Activated B cell treated with CpG ODN at 0.5 μM for 24 hours (primary cell): ENCODE measurements at regions not wholly inside any gene's neighbourhood (a gene's known extent, or its start where the extent isn't known, plus 50 kb on each side); places are given as distances from the start of the nearest gene placed in this dataset.

Source experiments
- ATAC-seq: fragments of 200-7000 bp; cut with Tn5 transposase; one replicate; pipeline ENCODE4 v1.10.0; 2021; ENCODE audit warnings: low read depth, mild to moderate bottlenecking, moderate library complexity
- CTCF ChIA-PET: fragments of 350-600 bp; sonication (Branson Sonifier 250); formaldehyde crosslinking; loops from one replicate; lab custom pipeline; 2021; ENCODE audit warnings: antibody characterized with exemption; lab: Charles Lee
- POLR2A ChIA-PET: fragments of 350-600 bp; sonication (Branson Sonifier 250); formaldehyde crosslinking; loops from one replicate; lab custom pipeline; 2021; ENCODE audit warnings: antibody characterized with exemption; lab: Charles Lee
- DNase-seq: peaks from one replicate; pipeline ENCODE4 v3.0.0; 2022
- H3K27ac Mint-ChIP-seq: one replicate; pipeline ENCODE4 v1.8.0; 2020; ENCODE audit warnings: mixed read lengths
- H3K27me3 Mint-ChIP-seq: one replicate; pipeline ENCODE4 v1.8.0; 2021; ENCODE audit warnings: mixed read lengths
- H3K36me3 Mint-ChIP-seq: one replicate; pipeline ENCODE4 v1.8.0; 2021; ENCODE audit warnings: low read depth, mixed read lengths
- H3K4me1 Mint-ChIP-seq: one replicate; pipeline ENCODE4 v1.8.0; 2021; ENCODE audit warnings: mixed read lengths
- H3K4me3 Mint-ChIP-seq: one replicate; pipeline ENCODE4 v1.8.0; 2020; ENCODE audit warnings: mild to moderate bottlenecking, mixed read lengths
- H3K9me3 Mint-ChIP-seq: one replicate; pipeline ENCODE4 v1.8.0; 2020; ENCODE audit warnings: mixed read lengths
- CTCF ChIP-seq: fragments of 200-600 bp; IDR thresholded peaks from one replicate; pipeline ENCODE4 v1.8.0; 2022; ENCODE audit warnings: antibody characterized with exemption, mild to moderate bottlenecking
- intact Hi-C: fragments of 100-400 bp; cut with micrococcal nuclease; formaldehyde crosslinking; loops from one replicate; pipeline ENCODE4 v1.15.1; 2024

- no peak overlapping the region for H3K4me3 Mint-ChIP-seq
- DNase-seq (no peak), ATAC-seq (no peak)
- H3K36me3 Mint-ChIP-seq: no peaks in the 10 kb centered on the region
- peaks cover 2% of the 10 kb centered on the region for H3K4me1 Mint-ChIP-seq
- H3K27me3 Mint-ChIP-seq: no peaks in the 10 kb centered on the region
- POLR2A ChIA-PET: interaction anchor here (1.3 kb wide), 1 partner anchor 191 kb away, joined by 3 read pairs; no protein-coding TSS in a partner anchor
- no peak overlapping the region for H3K27ac Mint-ChIP-seq
- intact Hi-C loops: no loop called here
- no peak for TF ChIP-seq CTCF
- H3K9me3 Mint-ChIP-seq: peaks cover 2% of the 10 kb centered on the region
- CTCF ChIA-PET: no interaction called here
These were observed 331.8 kb upstream of the TBL1XR1 start for GRCh38 chr3:177529071-177529550.

- DNase-seq (no peak), ATAC-seq (no peak)
- H3K27me3 Mint-ChIP-seq: no peaks in the 10 kb centered on the region
- H3K4me1 Mint-ChIP-seq: peaks cover 2% of the 10 kb centered on the region
- H3K9me3 Mint-ChIP-seq: no peaks in the 10 kb centered on the region
- no peak for TF ChIP-seq CTCF
- POLR2A ChIA-PET: interaction anchor here (0.6 kb wide), 1 partner anchor 365 kb away, joined by 4 read pairs; no protein-coding TSS in a partner anchor
- no peak overlapping the region for H3K4me3 Mint-ChIP-seq
- no peaks in the 10 kb centered on the region for H3K36me3 Mint-ChIP-seq
- H3K27ac Mint-ChIP-seq: no peak overlapping the region
- CTCF ChIA-PET: no interaction called here
- intact Hi-C loops: no loop called here
These were observed 332.5 kb upstream of the TBL1XR1 start for GRCh38 chr3:177529716-177530335.

- Mint-ChIP-seq H3K9me3 (no peaks in the 10 kb centered on the region), H3K27me3 (no peaks in the 10 kb centered on the region), H3K36me3 (no peaks in the 10 kb centered on the region), H3K4me1 (peaks cover 2% of the 10 kb centered on the region), H3K4me3 (no peak overlapping the region), H3K27ac (no peak overlapping the region)
- no peak for TF ChIP-seq CTCF
- intact Hi-C loops: no loop called here
- DNase-seq (no peak), ATAC-seq (no peak)
- ChIA-PET CTCF (no interaction called here), POLR2A (no interaction called here)
These were observed 333.6 kb upstream of the TBL1XR1 start for GRCh38 chr3:177530908-177531307.

GRCh38 chr3:177536873-177537272 is 339.6 kb upstream of the TBL1XR1 start:
- intact Hi-C loops: no loop called here
- ChIA-PET POLR2A (no interaction called here), CTCF (no interaction called here)
- ATAC-seq (no peak), DNase-seq (no peak)
- Mint-ChIP-seq H3K4me1 (peaks cover 33% of the 10 kb centered on the region), H3K27ac (no peak overlapping the region), H3K9me3 (no peaks in the 10 kb centered on the region), H3K27me3 (no peaks in the 10 kb centered on the region), H3K4me3 (no peak overlapping the region), H3K36me3 (no peaks in the 10 kb centered on the region)
- TF ChIP-seq CTCF: no peak

GRCh38 chr3:177537612-177538011 is 340.3 kb upstream of the TBL1XR1 start:
- Mint-ChIP-seq H3K27ac (peak overlapping the region; percentile 68), H3K9me3 (no peaks in the 10 kb centered on the region), H3K36me3 (no peaks in the 10 kb centered on the region), H3K27me3 (no peaks in the 10 kb centered on the region), H3K4me3 (no peak overlapping the region), H3K4me1 (peaks cover 33% of the 10 kb centered on the region)
- ATAC-seq (no peak), DNase-seq (no peak)
- POLR2A ChIA-PET: interaction anchor here (0.6 kb wide), 1 partner anchor 339 kb away, joined by 6 read pairs; no protein-coding TSS in a partner anchor
- TF ChIP-seq CTCF: no peak
- intact Hi-C loops: no loop called here
- CTCF ChIA-PET: no interaction called here
